ENCODE measurements at regions not wholly inside any gene's neighbourhood (a gene's known extent, or its start where the extent isn't known, plus 50 kb on each side); places are given as distances from the start of the nearest gene placed in this dataset.

DNA sequence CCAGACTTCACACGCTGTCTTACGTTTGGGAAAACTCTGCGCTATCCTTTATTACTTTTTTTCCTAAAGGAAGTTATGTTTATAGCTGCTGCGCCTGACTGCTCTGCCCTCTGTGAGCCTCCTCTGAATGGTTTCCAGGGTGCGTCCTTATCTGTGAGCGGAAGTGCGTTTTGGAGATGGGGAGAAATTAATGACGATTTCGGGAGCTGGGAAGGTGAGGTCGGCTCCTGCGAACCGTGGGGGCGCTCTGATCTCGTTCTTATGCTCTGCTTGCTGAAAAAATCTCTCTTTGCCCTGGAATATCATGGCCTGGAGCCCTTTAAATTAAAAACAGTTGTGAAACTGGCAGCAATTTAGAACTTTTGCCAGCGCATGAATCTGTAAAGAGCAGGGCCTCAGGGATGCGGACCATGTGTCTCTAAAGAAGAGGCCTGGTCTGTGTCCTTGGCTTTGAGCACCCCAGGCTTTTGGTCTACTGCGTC lies 135.7 kb upstream of the ZFHX3 start (continued):
- TF ChIP-seq, protein P1, sequence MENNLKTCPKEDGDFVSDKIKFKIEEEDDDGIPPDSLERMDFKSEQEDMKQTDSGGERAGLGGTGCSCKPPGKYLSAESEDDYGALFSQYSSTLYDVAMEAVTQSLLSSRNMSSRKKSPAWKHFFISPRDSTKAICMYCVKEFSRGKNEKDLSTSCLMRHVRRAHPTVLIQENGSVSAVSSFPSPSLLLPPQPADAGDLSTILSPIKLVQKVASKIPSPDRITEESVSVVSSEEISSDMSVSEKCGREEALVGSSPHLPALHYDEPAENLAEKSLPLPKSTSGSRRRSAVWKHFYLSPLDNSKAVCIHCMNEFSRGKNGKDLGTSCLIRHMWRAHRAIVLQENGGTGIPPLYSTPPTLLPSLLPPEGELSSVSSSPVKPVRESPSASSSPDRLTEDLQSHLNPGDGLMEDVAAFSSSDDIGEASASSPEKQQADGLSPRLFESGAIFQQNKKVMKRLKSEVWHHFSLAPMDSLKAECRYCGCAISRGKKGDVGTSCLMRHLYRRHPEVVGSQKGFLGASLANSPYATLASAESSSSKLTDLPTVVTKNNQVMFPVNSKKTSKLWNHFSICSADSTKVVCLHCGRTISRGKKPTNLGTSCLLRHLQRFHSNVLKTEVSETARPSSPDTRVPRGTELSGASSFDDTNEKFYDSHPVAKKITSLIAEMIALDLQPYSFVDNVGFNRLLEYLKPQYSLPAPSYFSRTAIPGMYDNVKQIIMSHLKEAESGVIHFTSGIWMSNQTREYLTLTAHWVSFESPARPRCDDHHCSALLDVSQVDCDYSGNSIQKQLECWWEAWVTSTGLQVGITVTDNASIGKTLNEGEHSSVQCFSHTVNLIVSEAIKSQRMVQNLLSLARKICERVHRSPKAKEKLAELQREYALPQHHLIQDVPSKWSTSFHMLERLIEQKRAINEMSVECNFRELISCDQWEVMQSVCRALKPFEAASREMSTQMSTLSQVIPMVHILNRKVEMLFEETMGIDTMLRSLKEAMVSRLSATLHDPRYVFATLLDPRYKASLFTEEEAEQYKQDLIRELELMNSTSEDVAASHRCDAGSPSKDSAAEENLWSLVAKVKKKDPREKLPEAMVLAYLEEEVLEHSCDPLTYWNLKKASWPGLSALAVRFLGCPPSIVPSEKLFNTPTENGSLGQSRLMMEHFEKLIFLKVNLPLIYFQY (CRISPR knock-in tag; IDR thresholded peaks at IDR 0.05; ENCODE audit: borderline replicate concordance), result no peak
- no peak for TF ChIP-seq ZNF441 (CRISPR knock-in tag; IDR thresholded peaks at IDR 0.05; ENCODE audit: borderline replicate concordance)
- TF ChIP-seq MAFF (IDR thresholded peaks at IDR 0.05; ENCODE audit: low read depth, low read length), result no peak

DNA sequence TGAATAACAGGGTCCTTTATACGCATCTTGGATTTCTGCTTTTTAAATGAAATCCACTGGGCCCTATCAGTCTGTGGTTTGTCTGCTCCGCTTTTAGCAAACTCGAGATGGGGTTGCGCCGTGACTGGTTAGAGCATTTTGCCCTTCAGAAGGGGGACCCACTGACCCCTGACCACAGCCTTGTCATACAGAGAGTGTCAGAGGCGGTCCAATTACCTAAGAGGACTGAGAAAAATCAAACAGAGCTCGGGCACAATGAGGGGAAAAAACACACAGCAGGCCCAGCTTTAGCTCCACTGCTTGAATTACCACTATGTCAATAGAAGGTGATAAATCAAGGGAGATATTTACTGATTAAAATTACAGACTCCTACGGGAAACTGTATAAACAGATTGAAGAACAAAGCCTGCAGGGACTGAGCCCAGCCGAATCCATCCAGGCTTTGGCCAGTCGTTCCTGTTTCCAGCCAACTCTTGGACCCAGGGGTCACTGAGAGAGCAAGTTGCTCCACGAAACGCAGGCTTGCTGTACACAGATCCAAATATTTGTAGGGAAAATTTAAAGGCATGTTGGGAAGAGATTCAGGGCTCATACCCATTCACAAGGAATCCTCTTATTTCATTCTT lies 131.9 kb upstream of the ZFHX3 start:
- Histone ChIP-seq H3K4me3 (replicated peaks in 1 of 3; ENCODE audit: insufficient read depth in 1 of 3, low read depth in 2 of 3, low read length in 3 of 3) (no peak overlapping the region), H4K20me1 (ENCODE audit: insufficient read depth, low read length) (no peaks in the 10 kb centered on the region), H3K9me3 (ENCODE audit: low read length) (no peaks in the 10 kb centered on the region), H3K27me3 (ENCODE audit: control insufficient read depth in 1 of 2, insufficient read depth in 2 of 2, low read length in 2 of 2) (peaks cover 3 to 4% of the 10 kb centered on the region in 2 experiments; a peak in 2 of 5 replicates), H3K27ac (ENCODE audit: extremely low read length, insufficient read depth, low read length) (no peak overlapping the region), H2AFZ (ENCODE audit: low read length) (no peak overlapping the region), H3K9ac (ENCODE audit: insufficient read depth, low read depth, low read length) (no peak overlapping the region), H3K79me2 (ENCODE audit: insufficient read depth, low read length) (no peaks in the 10 kb centered on the region), H3K4me2 (ENCODE audit: low read depth, low read length) (no peak overlapping the region), H3K4me1 (ENCODE audit: insufficient read depth, low read length) (peaks cover 7% of the 10 kb centered on the region; the same call in 1 of the 2 replicates), H3K36me3 (replicated peaks in 1 of 2; ENCODE audit: control insufficient read depth in 1 of 2, insufficient read depth in 2 of 2, low read length in 2 of 2) (no peaks in the 10 kb centered on the region)
- ATAC-seq (peak; percentile 49; the same call in 2 of the 3 replicates), DNase-seq (ENCODE audit: low spot score) (no peak), FAIRE-seq (no peak)
- POLR2A ChIA-PET, result no interaction called here
- 23% methylated on average over 12 of the region's 12 CpGs for WGBS (ENCODE audit: low lambda C conversion rate)
- in situ Hi-C loops (cut with HindIII; ENCODE audit: extremely low pct_ligation_motif_present, low pct_unique_long_range_greater_than_20kb) (loop anchor here (10.0 to 25.0 kb wide), 2 partner anchors 115 to 668 kb away; no protein-coding TSS in a partner anchor), intact Hi-C loops (cut with micrococcal nuclease; ENCODE audit: unreplicated experiment) (no loop called here)
- CTCF ChIA-PET (ENCODE audit: low intra/inter-chr PET ratio, low total read pairs), result no interaction called here
- TF ChIP-seq ZFY (CRISPR knock-in tag; IDR thresholded peaks at IDR 0.05), result no peak
- TF ChIP-seq CHD4 (IDR thresholded peaks at IDR 0.05; ENCODE audit: borderline replicate concordance, low read length), result no peak
- no peak for TF ChIP-seq ZNF331 (CRISPR knock-in tag; IDR thresholded peaks at IDR 0.05)
- TF ChIP-seq ZFP41 (CRISPR knock-in tag; IDR thresholded peaks at IDR 0.05; ENCODE audit: borderline replicate concordance), result no peak
- TF ChIP-seq, protein P2, sequence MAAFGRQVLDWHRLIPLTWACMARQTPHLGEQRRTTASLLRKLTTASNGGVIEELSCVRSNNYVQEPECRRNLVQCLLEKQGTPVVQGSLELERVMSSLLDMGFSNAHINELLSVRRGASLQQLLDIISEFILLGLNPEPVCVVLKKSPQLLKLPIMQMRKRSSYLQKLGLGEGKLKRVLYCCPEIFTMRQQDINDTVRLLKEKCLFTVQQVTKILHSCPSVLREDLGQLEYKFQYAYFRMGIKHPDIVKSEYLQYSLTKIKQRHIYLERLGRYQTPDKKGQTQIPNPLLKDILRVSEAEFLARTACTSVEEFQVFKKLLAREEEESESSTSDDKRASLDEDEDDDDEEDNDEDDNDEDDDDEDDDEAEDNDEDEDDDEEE (CRISPR knock-in tag; IDR thresholded peaks at IDR 0.05), result no peak
- TF ChIP-seq, protein P3, sequence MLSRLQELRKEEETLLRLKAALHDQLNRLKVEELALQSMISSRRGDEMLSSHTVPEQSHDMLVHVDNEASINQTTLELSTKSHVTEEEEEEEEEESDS (CRISPR knock-in tag; IDR thresholded peaks at IDR 0.05; ENCODE audit: borderline replicate concordance), result no peak
- no peak for TF ChIP-seq IKZF1 (IDR thresholded peaks at IDR 0.05)
- TF ChIP-seq ZNF703 (CRISPR knock-in tag; IDR thresholded peaks at IDR 0.05; ENCODE audit: borderline replicate concordance), result no peak
- no peak for TF ChIP-seq ZNF17 (CRISPR knock-in tag; IDR thresholded peaks at IDR 0.05)
- TF ChIP-seq RBM39 (IDR thresholded peaks at IDR 0.05; ENCODE audit: low read depth, low read length, poor library complexity, severe bottlenecking), result no peak
- no peak for TF ChIP-seq AGO1 (IDR thresholded peaks at IDR 0.05; ENCODE audit: low read depth, low read length, poor library complexity, severe bottlenecking)
- no peak for TF ChIP-seq FOXO1 (CRISPR knock-in tag; IDR thresholded peaks at IDR 0.05)
- TF ChIP-seq ETV6 (CRISPR knock-in tag; conservative IDR thresholded peaks at IDR 0.05), result no peak
- TF ChIP-seq ZNF451 (CRISPR knock-in tag; IDR thresholded peaks at IDR 0.05), result no peak
- BruUV-seq (replicated peaks), result no TSS peak

All from HepG2 (cell line).